Cardiac fibroblast (primary cell): ENCODE measurements at regions not wholly inside any gene's neighbourhood (a gene's known extent, or its start where the extent isn't known, plus 50 kb on each side); places are given as distances from the start of the nearest gene placed in this dataset.
A peak's percentile ranks its signal among the peaks of the same experiment; 100 is the strongest.

ENCODE experiments used
- DNase-seq, 2 donors: peaks; one replicate each; pipeline versions ENCODE4 v3.0.0 to v3.0.0-alpha.2; 2010; ENCODE audit warnings: low read depth in 2 of 2
- H3K4me3 ChIP-seq, 2 donors: replicated peaks in 1 of 2; 1 replicate in 1 of 2; 2 replicates in 1 of 2; pipeline ENCODE4 v1.5.1; 2011; ENCODE audit warnings: low read depth in 2 of 2, low read length in 2 of 2, mild to moderate bottlenecking in 2 of 2, moderate library complexity in 1 of 2
- CTCF ChIP-seq: IDR thresholded peaks from one replicate; pipeline ENCODE4 v1.5.1; 2011; ENCODE audit warnings: low read depth, mild to moderate bottlenecking, low read length, inconsistent platforms

DNA sequence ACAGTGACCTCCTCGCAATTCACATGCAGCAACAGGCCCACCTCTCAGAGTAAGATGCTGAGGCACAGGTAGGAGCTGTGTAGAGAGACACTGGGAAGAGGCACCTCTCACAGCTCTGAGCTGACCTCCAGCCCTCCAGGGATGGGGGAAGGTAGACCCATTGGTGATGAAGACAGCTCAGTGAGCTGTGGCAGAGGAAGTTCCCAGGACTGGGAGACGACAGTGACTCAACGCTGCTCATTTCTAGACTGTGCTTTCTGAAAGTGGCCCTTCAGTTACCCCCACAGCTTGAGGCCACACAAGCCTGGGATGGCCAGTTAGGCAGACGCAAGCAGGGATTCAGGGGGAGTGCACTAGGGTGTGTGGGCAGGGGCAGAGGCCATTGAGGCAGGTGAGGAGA lies 2073.2 kb downstream of the TP53TG3F start:
- H3K4me3 ChIP-seq, result no peak overlapping the region
- TF ChIP-seq CTCF, result no peak
- no peak for DNase-seq

DNA sequence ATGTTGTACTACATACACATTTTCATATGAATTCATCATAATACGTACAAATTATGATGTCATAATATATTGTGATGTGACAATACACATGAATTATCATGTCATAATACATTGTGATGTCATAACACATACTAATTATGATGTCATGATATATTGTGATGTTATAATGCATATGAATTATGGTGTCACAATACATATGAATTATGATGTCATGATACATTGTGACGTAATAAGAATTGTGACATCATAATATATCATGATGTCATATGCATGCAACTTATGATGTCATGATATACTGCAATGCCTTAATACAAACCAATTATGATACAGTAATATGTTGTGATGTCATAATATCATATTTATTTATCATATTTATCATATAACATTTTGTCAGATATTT lies 2074.3 kb downstream of the TP53TG3F start:
- no peak overlapping the region for H3K4me3 ChIP-seq
- DNase-seq, result peak in 1 of 2 donors; percentile 2
- TF ChIP-seq CTCF, result no peak

- H3K4me3 ChIP-seq, result no peak overlapping the region
- TF ChIP-seq CTCF, result no peak
- DNase-seq, result no peak
Measured at GRCh38 chr16:35543486-35543885, 2084.1 kb downstream of the TP53TG3F start.

DNA sequence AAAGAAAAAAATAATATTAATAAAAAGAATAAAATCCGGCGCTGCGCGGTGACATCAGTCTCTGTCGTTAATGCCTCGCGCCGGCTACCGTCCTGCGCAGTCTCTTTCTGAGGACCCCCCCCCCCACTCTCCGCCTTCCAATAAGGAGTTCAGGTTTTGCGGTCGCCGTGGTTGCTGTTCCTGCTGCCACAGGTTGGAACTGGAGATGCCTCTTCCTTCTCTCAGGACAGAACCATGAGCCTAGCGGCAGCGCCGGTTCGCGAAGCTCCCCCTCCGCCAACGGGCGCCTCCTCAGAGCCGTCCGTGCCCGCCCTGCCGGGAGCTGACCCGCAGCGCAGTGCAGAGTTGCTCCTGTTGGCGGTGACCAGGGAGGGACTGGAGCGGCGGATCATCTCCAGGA lies 2093.4 kb downstream of the TP53TG3F start:
- TF ChIP-seq CTCF, result no peak
- DNase-seq, result no peak
- H3K4me3 ChIP-seq, result no peak overlapping the region

DNA sequence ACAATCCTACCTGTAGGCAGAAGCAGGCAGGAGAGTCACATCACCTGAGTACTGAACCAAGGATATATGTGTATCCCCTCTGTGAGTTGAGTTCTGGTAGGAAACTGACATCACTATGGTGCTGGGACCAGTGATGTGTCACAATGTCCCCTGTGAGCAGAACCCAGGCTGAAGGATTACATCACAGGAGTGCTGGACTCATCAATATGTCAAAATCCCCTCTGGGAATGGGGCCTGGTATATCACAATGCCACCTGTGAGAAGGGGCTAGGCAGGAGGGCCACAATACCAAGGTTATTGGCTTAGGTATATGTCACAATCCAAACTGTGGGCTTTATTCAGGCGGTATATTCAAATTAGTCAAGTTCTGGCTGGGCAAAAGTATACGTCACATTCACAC lies 2098.3 kb downstream of the TP53TG3F start:
- no peak for TF ChIP-seq CTCF
- no peak overlapping the region for H3K4me3 ChIP-seq

GRCh38 chr16:35559911-35560636 lies 2100.7 kb downstream of the TP53TG3F start:
- TF ChIP-seq CTCF, result no peak
- no peak for DNase-seq
- H3K4me3 ChIP-seq, result no peak overlapping the region

More for the DNA sequence above, 2098.3 kb downstream of the TP53TG3F start:
- no peak for DNase-seq

- no peak overlapping the region for H3K4me3 ChIP-seq
- no peak for DNase-seq
- TF ChIP-seq CTCF, result no peak
Measured at GRCh38 chr16:35560637-35560984, 2101.2 kb downstream of the TP53TG3F start.
